DMS114 treated with DMSO at 0.1 percent for 48 hours (cell line): ENCODE measurements at regions not wholly inside any gene's neighbourhood (a gene's known extent, or its start where the extent isn't known, plus 50 kb on each side); places are given as distances from the start of the nearest gene placed in this dataset.

ENCODE experiments used
- DNase-seq: peaks from one replicate; lab custom pipeline; 2025; ENCODE audit not compliant: unreplicated experiment; lab: John Stamatoyannopoulos, UW

DNA sequence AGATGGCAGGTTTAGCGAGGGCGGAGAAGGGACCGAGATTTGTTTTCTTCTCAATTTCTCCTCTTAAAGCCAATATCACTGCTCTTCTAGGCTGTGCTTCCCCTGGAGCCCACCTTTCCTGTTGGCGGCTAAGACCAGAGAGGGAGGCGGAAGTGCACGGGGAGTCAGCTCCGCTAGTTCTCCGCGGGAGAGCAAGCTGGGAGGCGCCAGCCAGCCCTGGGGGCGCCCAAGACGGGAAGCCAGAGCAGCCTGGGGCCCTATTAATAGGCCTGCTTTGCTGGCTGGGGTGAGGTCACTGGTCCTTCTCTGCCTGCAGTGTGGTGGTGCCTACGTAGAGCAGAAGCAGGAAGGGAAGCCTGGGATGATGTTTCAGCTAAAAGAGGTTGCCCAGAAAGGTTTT lies 61.6 kb downstream of the LSM5 start:
- DNase-seq: no peak

DNA sequence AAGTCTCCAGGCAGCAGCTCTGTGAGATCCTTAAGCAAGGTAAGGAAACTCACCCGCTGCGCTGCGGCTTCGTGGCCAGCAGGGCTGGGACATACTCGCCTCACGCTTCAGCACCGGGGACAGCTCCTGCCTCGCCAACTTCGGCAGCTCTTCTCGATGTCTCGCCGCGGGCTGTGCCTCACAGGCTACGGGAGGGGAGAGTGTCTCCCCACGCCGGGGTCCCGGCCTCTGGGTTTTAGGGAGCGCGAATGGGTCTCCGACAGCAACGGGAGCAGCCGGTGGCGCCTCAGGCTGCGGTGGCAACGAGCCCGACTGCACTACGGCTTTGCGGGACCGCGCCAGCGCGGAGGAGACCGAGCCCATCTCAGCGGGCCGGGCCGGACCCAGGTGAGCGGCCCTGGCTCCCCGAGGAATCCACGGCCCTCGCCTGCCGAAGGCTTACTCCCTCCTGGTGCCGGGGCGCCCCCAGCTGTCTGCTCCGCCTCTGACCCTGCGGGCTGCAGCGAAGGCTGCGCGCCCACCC lies 62.4 kb downstream of the LSM5 start:
- peak; percentile 42 for DNase-seq

DNA sequence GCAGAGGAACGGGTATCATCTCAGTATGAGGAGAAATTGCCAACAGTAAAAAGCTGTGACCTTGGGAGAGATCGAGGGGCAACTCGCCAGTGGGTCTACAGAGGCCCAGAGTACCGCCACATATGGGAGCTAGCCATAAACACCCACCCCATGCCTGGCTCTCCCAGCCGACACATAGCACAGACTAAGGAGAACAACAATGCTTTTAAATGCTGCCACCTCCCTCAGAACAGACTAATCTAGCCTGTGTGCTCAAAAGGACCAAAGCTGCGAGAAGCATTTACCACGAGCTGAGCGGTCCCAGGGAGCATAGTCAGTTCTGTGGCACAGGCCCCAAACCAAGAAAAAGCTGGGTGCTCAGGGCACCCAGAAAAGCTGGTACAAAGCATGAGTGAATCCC lies 73.3 kb downstream of the LSM5 start:
- no peak for DNase-seq

DNA sequence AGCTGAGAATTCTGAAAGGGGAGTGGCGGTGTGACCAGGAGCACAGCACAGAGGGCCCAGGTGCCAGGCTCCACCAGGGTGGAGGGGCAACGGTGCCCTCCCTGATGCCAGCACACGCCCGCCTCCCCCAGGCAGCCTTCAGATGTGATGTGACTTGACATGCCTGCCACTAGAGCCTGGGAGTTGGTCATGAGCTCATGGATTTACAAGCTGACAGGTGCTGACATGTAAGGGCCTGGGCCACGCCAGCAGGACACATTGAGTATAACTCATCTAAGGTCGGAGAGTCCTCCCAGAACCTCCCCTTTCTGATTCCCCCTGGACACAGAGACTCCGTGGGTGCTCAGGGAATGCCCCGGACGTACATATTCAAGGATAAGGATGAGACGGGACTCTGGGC lies 74.2 kb downstream of the LSM5 start:
- DNase-seq: no peak

DNA sequence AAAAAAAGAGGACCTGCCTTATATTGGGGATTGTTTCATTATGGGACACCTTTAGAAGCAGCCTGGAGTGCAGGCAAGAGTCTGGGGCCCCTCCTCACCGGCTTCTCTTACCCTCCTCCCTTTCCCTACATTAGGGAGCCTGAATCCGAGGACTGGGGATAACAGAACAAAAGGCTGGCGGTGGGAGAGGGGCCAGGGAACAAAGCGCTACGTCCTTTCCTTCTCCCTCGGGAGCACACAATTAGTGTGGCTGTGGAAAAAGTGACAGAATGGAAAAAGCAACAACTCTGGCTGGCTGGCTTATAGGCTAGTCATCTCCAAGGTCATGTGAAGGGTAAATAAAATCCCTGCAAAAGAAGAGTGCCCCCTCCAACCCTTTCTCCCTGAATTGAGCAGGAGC lies 74.7 kb downstream of the LSM5 start:
- DNase-seq: no peak

DNA sequence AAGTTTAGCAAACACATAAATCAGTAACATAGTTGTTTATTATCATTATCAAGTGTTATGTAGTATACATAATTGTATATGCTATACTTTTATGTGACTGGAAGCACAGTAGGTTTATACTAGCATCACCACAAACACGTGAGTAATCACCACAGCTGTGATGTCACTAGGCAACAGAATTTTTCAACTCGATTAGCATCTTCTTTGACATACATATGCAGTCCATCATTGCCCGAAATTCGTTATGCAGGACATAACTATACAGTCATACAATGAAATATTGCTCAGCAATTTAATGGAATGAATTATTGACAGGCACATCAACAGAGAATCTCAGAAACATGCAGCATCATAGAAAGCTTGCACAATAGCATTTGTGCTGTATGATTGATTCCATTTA lies 77.7 kb downstream of the LSM5 start:
- DNase-seq: no peak

DNA sequence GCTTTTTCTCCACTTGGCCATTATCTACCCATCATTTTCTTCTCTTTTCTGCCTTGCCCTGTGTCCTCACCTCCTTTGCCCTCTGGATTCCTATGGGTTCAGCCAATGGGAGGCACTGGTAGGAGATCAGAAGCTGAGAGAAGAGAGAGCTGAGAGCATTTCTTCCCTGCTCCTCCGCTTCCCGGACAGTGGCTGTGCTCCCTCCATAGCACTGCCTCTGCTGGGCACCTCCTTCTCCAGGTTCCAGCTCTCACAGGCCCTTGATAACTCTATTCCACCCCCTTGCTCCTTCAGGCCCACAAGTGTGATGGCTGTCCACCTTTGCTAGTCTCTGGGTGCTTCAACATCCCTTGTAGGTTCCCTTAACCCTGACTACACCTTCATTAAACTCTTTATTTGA lies 79.6 kb downstream of the LSM5 start:
- DNase-seq: no peak

DNA sequence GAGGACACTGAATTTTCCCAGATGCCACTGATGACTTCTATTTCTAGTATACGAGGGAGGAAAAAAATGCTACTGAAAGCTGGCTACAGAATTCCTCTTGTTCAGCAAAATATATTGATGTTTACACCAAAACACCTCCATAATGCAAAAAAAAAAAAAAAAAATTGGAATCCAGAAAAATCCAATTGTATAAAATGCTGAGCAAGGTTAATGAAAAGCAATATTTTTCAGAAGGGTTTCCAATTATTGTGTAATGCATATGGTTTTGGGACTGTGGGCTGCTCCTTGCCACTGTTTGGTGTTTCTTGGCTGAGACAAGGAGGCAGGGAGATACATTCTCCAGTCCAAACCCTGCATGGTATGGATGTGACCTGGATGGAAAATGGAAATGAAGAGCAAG lies 83.8 kb downstream of the LSM5 start:
- DNase-seq: no peak

DNA sequence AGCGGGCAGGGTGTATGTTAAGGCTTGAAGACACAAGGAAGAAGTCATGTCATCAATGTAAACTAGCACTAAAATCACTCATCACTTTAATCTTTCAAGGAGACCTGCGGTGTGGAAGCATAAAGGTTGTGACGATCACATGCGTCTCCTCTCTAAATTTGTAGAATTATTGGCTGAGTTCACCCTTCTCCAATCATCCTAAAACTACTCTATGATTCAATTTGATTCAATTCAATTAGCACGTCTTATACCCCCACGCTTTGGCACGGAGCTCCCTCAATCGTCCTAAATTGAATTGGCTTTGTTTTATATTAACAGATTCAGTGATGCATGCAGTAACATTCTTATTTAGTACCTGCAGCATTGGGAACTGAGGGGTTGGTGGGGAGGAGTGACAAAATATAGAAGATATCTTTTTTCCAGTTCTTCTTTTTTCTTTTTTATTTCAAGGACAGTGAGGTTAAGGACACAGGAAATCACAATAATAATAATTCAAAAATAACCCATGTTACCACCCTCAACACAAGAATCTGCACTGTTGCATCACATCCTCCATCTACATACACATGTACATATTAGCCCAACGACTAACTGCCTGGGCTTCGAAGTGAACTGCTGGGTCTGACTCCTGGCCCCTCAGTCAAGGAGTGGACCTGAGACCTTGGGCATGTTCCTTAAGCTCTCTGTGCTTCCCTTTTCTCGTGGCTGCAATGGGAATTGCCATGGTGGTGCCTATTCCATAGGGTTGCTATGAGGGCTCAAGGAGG lies 86.5 kb downstream of the LSM5 start:
- no peak for DNase-seq

DNA sequence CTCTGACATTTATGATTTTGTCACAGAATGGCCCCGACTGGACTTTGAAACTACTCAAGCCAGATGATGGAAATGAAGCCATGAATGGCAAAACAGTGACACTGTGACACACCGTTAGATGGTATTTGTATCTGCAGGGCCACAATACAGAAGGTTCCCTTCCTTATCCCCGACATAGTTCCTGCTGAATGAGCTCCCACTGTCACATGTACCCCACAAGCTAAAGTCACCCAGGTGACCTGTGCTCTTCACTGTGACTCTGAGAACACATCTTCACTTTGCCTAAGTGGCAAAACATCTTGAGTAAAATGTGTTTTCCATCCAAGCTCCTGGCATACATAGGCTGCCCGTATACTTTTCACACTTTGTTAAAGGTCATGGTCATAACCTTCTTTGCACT lies 89.5 kb downstream of the LSM5 start:
- no peak for DNase-seq

DNA sequence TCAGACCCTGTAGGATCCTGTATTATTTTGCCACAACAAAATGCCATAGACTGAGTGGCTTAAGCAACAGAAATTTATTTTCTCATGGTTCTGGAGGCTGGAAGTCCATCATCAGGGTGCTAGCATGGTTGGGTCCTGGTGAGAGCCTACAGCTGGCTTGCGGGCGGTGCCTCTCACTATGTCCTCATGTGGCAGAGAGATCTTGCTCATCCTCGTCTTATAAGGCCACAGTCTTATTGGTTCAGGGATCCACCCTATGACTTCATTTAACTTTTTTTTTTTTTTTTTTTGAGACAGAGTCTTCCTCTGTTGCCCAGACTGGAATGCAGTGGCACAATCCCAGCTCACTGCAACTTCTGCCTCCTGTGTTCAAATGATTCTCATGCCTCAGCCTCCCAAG lies 90.9 kb downstream of the LSM5 start:
- no peak for DNase-seq

DNA sequence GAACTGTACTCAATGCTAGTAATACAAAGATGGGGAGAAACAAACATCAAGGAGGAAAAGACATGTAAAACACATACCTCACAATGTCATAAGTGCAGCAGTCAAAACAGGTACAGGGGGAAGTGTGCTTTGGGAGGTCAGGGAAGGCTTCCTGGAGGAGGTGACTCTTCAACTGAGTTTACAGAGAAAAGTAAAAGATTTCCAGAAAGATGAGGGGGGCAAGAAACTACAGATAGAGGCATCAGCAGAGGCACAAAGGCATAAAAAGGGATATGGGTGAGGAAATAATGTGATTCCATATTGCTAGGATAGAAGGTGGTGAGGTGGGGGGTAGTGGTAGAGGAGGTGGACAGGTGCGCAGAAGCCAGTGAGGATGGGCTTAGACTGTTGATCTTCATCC lies 95.0 kb downstream of the LSM5 start:
- no peak for DNase-seq

DNA sequence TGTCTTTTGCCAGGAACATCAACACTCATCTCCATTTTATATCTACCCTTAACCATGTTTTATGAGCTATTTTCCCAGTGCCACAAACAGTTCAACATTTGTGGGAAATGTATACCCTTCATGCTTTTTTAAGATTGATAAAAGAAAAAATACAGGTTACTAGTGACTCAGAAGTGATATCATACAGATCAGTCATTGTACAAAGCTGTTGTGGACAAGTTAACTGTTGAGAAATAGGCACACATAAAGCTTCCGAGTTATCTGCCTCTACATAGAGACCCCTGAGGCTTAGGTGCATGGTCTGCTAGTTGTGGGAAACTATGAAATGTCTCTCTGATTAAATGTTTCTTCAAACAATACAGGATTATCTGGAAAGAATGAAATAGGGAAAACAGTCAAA lies 96.3 kb downstream of the LSM5 start:
- no peak for DNase-seq

DNA sequence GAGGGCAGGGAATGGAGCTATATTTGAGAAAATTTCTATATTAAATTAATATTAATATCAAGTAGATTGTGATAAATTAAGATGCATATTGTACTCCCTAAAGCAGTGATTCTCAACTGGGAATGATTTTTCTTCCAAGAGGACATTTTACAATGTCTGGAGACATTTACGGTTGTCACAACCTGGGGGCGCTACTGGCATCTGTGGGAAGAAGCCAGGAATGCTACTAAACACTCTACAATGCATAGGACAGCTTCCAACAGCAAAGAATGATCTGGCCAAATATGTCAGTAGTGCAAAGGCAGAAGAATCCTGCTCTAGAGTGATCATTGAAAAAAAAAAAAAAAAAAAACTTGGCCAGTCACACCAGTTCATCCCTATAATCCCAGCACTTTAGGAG lies 100.0 kb downstream of the LSM5 start:
- DNase-seq: no peak

DNA sequence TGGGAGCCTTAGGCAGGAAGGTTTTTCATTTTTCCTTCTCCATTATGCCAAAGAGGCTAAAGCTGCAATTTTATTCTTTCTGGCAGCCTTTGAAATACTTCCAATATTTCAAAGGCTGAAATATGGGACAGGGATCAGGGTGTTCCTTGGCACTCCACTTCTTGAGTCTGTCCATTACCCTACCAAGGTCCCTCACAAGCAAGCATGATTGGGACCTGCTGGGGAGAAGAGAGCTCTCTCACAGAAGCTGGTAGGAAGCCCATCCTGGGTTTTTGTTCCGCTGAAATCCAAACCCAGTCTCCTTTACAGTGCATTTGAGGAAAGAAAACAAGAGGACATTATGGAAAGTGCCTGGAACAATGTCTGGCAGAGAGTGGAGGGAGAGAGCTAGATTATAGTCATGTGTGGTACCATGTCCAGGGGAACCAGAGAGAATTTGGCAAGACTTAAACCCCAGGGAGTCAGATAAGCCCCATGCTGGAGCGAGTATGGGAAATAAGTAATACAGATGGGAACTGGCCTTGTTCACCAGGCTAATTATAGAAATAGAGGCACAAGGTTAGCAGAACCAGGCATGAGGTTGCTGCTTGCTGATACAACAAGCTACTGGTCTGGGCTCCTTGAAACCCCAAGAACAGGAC lies 104.7 kb downstream of the LSM5 start:
- DNase-seq: no peak

DNA sequence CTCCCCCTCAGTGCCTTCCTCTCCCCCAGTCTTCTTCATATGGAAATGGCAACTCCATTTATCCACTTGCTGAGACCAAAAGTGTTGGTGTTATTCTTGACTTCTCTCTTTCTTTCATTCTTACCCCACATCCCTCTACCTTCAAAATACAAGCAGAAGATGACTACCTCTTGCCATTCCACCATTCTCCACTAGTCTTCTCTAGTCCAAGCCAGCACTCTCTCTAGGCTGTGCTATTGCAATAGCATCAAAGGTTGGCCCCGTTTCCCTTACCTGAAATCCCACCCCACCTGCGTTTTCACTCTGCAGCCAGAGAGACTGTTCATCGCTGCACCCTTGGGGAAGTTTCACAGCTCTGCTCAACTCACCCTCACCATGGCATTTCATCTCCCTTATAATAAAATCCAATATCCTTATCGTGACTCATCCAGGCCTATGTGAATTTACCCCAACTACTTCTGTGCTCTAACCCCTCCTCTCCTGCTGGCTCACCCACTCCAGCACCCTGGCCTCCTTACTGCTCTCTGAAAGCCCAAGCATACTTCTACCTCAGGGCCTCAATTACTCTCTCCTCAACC lies 109.1 kb downstream of the LSM5 start:
- DNase-seq: no peak

DNA sequence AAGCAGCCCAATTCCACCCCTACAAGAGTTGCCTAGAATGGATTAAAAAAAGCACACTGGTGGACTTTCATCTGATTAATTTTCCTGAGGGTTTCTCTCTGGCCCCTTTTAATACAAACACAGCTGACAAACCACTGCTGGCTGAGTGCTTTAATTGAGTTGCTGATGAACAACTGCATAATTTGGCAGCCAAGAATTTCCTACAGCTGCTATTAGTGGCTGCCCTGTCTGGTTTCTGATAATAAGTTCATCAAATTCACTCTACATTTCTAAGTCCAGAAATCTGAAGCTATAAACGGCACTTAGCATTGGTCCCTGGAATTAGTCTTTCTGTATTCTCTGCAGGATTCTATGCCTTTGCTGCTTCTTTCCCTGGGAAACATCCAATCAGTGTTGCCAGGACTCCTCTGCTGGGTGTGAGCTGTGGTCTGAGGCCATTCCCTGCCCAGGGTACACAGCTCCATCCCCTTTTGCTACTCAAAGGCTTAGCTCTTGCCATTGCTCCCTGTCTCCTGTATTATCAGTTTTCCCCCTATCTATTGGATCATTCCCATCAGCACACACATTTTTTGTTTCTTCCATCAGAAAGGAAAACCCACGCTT lies 110.6 kb downstream of the LSM5 start:
- DNase-seq: no peak

DNA sequence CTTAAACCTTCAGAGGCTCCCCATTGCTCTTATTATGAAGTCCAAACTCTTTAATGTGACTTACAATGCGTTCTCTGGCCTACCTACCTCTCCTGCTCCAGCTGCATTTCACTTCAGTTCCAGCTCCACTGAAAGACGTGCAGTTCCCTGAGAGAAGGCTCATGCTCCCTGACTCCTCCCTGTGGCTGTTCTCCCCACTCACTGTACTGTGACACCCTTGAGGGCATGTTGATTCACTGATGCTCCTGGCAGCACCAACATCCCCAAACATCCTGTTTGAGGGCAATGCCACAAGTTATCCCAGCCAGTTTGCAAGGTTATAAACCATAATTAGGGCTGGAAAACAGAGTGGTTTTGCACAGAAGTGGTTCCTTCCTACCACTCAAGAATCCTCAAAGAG lies 111.2 kb downstream of the LSM5 start:
- DNase-seq: no peak

DNA sequence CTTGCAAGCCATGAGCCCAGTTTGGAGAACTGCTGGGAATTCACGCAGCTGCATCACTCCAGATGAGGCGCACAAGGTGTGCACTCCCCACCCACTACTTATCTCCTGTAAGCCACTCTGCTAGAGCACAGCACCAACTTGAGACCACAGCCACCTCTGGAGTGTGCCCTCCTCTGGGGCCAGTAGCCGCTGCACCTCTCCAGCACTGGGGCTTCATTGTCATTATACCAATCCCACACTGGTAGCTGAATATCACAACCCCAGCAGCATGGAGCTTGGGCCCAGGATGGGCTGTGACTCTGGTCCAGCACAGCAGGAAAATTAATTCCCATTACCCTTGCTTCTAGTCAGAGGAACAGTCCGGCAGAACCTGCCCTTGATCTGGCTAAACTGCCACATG lies 125.6 kb downstream of the LSM5 start:
- no peak for DNase-seq

DNA sequence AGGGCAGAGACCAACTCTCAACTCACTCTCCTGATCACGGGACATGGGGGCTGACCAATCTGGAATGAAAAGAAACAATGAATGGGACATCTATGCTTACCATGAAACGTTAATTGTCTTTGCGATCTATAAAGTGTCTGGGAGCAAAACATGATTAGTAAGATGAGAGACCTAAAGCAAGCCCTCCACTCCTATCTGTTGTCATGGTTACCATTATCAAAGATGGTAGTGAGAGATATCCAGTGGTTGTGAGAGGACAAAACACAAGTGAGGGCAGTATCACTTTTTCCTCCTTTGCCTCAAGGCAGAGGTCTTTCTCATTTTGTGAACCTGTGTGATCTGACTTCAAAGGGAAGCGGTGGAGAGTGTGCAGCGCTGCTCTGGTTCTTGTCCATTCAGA lies 130.1 kb downstream of the LSM5 start:
- no peak for DNase-seq

DNA sequence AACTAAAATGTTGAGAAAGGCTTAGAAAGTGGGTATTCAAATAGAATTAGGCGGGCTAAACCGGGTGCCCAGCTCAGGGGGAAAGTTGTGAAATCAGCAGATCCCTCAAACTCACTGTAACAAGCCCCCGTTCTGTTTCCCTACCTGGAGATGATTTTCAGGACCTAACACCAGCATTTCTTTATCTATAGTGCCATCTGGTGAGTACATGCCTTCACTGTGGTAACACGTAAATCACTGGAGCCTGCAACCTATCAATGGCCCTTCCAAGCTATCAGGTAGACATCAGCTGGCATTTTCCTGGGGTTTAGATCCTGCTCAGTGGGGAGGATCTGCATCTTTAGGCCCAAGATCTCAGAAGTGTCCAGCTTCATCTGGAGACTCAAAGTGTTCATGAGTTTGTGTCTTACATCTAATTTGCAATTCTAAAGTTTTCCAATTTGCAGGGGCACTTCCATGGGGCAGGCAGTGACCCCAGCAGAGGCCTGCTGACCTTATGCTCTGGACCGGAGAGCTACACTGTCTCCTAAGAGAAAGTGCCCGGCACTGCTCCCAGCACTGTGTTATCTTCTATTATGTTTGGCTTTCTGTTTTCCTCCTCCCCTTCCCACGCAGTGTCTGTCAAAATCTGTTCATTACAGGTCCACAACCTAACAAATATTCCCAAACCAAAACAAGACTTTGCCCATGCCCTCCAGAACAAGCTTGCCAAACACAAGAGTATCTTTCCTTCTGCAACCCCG lies 132.5 kb downstream of the LSM5 start:
- DNase-seq: peak; percentile 7
